ENCODE measurements at regions not wholly inside any gene's neighbourhood (a gene's known extent, or its start where the extent isn't known, plus 50 kb on each side); places are given as distances from the start of the nearest gene placed in this dataset.
"Not testable (repeated sequence)": the region's sequence is repeated elsewhere in the genome, so short reads cannot be mapped to it uniquely, and the experiment has no call there.

DNA sequence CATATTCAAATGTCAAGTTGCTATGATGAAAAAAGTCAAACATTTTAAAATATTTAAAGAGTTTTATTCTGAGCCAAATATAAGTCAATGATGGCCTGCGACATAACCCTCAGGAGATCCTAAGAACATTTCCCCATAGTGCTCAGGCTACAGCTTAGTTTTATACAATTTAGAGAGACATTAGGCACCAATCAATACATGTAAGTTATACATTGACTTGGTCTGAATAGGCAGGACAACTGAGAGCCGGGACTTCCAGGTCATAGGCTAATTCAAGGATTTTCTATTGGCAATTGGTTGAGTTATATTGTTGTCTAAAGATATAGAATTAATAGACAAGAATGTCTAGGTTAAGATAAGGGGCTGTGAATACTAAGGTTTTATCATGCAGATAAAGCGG, 64.5 kb downstream of the UGT2B28 start:
- H3K4me3 ChIP-seq; DNase-seq; intact Hi-C loops (cut with DNase I); H3K4me1 ChIP-seq; H3K27me3 ChIP-seq; H3K36me3 ChIP-seq; H3K27ac ChIP-seq; H3K9me3 ChIP-seq: not testable (repeated sequence)
- 63 to 83% methylated on average over 3 of the region's 3 CpGs for WGBS, 2 donors

DNA sequence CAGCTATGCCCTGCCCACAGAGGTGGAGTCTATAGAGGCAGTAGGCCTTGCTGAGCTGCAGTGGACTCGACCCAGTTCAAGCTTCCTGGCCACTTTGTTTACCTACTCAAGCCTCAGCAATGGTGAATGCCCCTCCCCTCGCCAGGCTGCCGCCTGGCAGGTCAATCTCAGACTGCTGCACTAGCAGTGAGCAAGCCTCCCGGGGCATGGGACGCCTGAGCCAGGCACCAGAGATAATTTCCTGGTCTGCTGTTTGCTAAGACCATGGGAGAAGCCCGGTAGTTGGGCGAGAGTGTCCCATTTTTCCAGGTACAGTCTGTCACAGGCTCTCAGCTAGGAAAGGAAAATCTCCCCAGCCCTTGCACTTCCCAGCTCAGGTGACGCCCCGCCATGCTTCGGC, 68.5 kb downstream of the UGT2B28 start:
- H3K27me3 ChIP-seq; H3K9me3 ChIP-seq; H3K4me3 ChIP-seq; H3K4me1 ChIP-seq; DNase-seq; H3K27ac ChIP-seq; H3K36me3 ChIP-seq; intact Hi-C loops (cut with DNase I): not testable (repeated sequence)
- WGBS, 2 donors = 84 to 86% methylated on average over 10 of the region's 10 CpGs

DNA sequence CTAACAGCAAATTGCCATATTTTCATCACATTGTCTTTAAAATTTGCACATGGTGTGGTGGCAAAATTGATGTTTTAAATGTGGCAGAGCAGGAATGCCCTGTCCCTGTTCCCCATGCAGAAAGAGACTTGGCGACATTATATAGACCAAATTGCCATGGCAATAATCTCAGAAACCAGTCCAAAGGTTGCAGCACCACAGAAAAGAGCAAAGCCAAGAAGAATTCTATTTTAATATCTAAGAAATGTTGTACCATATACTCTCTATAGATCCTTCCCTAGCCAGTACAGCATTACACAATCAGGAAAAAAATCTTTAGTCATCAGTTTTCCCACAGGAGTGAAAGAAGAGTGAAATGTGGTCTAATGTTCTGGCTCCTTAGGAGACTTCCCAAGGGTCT, 80.0 kb downstream of the UGT2B28 start:
- no peak for DNase-seq
- Histone ChIP-seq H3K4me1 (no peaks in the 10 kb centered on the region), H3K9me3 (no peaks in the 10 kb centered on the region), H3K27ac (no peak overlapping the region), H3K27me3 (no peaks in the 10 kb centered on the region), H3K4me3 (no peak overlapping the region), H3K36me3 (no peaks in the 10 kb centered on the region)
- WGBS, 2 donors = 16 to 52% methylated on average over 1 of the region's 1 CpG
- TF ChIP-seq, protein P1, sequence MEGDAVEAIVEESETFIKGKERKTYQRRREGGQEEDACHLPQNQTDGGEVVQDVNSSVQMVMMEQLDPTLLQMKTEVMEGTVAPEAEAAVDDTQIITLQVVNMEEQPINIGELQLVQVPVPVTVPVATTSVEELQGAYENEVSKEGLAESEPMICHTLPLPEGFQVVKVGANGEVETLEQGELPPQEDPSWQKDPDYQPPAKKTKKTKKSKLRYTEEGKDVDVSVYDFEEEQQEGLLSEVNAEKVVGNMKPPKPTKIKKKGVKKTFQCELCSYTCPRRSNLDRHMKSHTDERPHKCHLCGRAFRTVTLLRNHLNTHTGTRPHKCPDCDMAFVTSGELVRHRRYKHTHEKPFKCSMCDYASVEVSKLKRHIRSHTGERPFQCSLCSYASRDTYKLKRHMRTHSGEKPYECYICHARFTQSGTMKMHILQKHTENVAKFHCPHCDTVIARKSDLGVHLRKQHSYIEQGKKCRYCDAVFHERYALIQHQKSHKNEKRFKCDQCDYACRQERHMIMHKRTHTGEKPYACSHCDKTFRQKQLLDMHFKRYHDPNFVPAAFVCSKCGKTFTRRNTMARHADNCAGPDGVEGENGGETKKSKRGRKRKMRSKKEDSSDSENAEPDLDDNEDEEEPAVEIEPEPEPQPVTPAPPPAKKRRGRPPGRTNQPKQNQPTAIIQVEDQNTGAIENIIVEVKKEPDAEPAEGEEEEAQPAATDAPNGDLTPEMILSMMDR (IDR thresholded peaks at IDR 0.05) = no peak
- no peak for TF ChIP-seq EP300 (IDR thresholded peaks at IDR 0.05)
- no peak for TF ChIP-seq POLR2A (IDR thresholded peaks at IDR 0.05)
- no peak for TF ChIP-seq POLR2AphosphoS5 (IDR thresholded peaks at IDR 0.05)
- intact Hi-C loops (cut with DNase I) = no loop called here

DNA sequence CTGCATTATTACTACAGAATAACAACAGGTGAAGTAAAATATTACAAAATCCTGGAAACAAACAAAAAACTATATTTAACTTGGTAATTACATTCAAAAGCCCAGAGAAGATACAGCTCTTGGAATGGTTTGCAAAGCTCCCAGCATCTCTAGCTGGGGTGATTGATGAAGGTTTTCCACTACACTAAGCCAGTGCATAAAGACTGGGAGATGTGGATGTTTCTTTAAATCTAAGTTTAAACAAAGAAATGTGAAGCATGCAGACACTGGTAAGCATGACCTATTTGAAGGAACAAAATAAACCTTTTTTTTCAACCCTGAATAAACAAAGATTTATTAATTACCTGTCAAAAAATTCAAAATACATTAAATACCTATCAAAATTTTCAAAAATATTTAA, 80.5 kb downstream of the UGT2B28 start:
- H3K4me1 ChIP-seq; H3K9me3 ChIP-seq; H3K36me3 ChIP-seq; H3K27me3 ChIP-seq; intact Hi-C loops (cut with DNase I); DNase-seq; H3K27ac ChIP-seq; H3K4me3 ChIP-seq: not testable (repeated sequence)

DNA sequence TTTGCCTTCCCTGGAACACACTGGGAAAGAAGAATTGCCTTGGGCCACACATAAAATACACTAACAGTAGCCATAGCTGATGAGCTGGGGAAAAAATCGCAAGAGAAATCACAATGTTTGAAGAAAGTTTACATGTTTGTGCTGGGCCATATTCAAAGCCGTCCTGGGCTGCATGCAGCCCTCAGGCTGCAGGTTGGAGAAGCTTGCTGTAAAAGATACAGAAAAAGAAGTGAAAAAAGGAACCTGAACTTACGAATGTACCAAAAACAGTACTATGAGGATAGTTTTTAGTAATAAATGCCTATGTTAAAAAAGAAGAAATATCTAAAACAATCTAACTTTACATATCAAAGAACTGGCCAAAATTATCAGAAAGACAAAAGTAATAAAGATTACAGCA, 82.1 kb downstream of the UGT2B28 start:
- Histone ChIP-seq H3K9me3 (no peaks in the 10 kb centered on the region), H3K36me3 (no peaks in the 10 kb centered on the region), H3K4me3 (no peak overlapping the region), H3K27ac (no peak overlapping the region), H3K4me1 (no peaks in the 10 kb centered on the region), H3K27me3 (no peaks in the 10 kb centered on the region)
- 73 to 89% methylated on average over 3 of the region's 3 CpGs for WGBS, 2 donors
- intact Hi-C loops (cut with DNase I) = no loop called here
- no peak for TF ChIP-seq EP300 (IDR thresholded peaks at IDR 0.05)
- no peak for TF ChIP-seq POLR2A (IDR thresholded peaks at IDR 0.05)
- TF ChIP-seq, protein P1 (IDR thresholded peaks at IDR 0.05) = no peak
- no peak for TF ChIP-seq POLR2AphosphoS5 (IDR thresholded peaks at IDR 0.05)
- no peak for DNase-seq

DNA sequence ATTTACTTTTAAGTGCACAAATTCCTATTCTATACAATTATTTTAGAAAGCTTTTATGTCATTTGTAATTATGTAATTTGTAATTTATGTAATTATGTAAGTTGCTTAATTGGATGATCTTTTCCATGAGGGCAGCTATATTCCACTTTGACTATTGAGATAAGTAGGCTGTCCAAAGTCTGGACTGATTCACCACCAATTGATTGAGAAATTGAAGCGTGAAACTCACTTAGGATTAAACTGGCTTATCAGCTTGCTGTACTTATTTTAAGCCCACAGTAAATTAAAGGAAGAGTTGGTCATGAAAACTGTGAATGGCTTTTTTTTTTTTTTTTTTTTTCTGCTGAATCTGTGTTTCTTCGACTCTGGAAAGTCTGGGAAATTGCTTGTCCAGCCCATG, 87.4 kb downstream of the UGT2B28 start:
- H3K4me3 ChIP-seq; H3K36me3 ChIP-seq; intact Hi-C loops (cut with DNase I); H3K9me3 ChIP-seq; H3K27me3 ChIP-seq; DNase-seq; H3K27ac ChIP-seq; H3K4me1 ChIP-seq: not testable (repeated sequence)
- WGBS, 2 donors = 74 to 90% methylated on average over 2 of the region's 2 CpGs

DNA sequence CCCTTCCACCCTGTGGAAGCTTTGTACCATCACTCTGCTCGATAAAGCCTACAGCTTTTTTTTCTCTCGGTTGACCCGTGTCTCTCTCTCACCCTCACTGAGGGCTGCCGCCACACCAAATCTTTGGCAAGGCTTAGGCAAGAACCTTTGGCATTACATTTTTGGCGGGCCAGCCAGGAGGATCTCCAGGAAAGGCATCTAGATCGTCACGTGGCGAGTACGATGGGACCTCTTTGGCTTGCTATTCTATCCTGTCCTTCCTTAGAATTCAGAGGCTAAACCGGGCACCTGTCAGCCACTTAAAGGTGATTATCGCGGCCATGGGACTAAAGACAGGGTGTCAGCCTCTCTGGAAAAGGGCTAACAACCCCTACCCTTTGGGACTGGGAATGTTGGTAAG, 96.2 kb downstream of the UGT2B28 start:
- peak; percentile 55 for DNase-seq
- H3K4me3 ChIP-seq = no peak overlapping the region
- no peaks in the 10 kb centered on the region for H3K36me3 ChIP-seq
- H3K27me3 ChIP-seq = no peaks in the 10 kb centered on the region
- H3K27ac ChIP-seq = no peak overlapping the region
- 91 to 97% methylated on average over 12 of the region's 12 CpGs for WGBS, 2 donors
- H3K9me3 ChIP-seq = no peaks in the 10 kb centered on the region
- intact Hi-C loops (cut with DNase I) = no loop called here
- no peak for TF ChIP-seq EP300 (IDR thresholded peaks at IDR 0.05)
- TF ChIP-seq POLR2AphosphoS5 (IDR thresholded peaks at IDR 0.05) = no peak
- no peak for TF ChIP-seq POLR2A (IDR thresholded peaks at IDR 0.05)
- TF ChIP-seq, protein P1 (IDR thresholded peaks at IDR 0.05) = no peak
- no peaks in the 10 kb centered on the region for H3K4me1 ChIP-seq
